HUES48 (cell line): ENCODE measurements at regions not wholly inside any gene's neighbourhood (a gene's known extent, or its start where the extent isn't known, plus 50 kb on each side); places are given as distances from the start of the nearest gene placed in this dataset.

ENCODE experiments used
- H3K27ac ChIP-seq: one replicate; pipeline ENCODE4 v1.7.0; 2013; ENCODE audit warnings: low read depth, low read length, inconsistent platforms
- H3K27me3 ChIP-seq: 2 replicates; pipeline ENCODE4 v1.6.1; 2013; ENCODE audit warnings: mild to moderate bottlenecking, low read length; ENCODE audit not compliant: control insufficient read depth, insufficient read depth
- H3K36me3 ChIP-seq: 2 replicates; pipeline ENCODE4 v1.6.1; 2013; ENCODE audit warnings: low read length; ENCODE audit not compliant: control insufficient read depth, insufficient read depth
- H3K4me1 ChIP-seq: 2 replicates; pipeline ENCODE4 v1.6.1; 2013; ENCODE audit warnings: mild to moderate bottlenecking, low read length; ENCODE audit not compliant: control insufficient read depth, insufficient read depth
- H3K4me3 ChIP-seq: 2 replicates; pipeline ENCODE4 v1.5.1; 2013; ENCODE audit warnings: mild to moderate bottlenecking, low read depth, low read length
- H3K9ac ChIP-seq: 2 replicates; pipeline ENCODE4 v1.6.1; 2013; ENCODE audit warnings: mild to moderate bottlenecking, low read depth, low read length, moderate library complexity
- H3K9me3 ChIP-seq: 2 replicates; pipeline ENCODE4 v1.6.1; 2013; ENCODE audit warnings: low read length; ENCODE audit not compliant: control insufficient read depth, insufficient read depth

GRCh38 chr4:13849778-13850177 lies 222.3 kb upstream of the BOD1L1 start:
- 0 out of 2 replicates have a peak, but pooled peaks cover 3% of the 10 kb centered on the region for H3K4me1 ChIP-seq
- no peaks in the 10 kb centered on the region for H3K36me3 ChIP-seq
- no peak overlapping the region for H3K4me3 ChIP-seq
- H3K27me3 ChIP-seq = no peaks in the 10 kb centered on the region
- no peak overlapping the region for H3K27ac ChIP-seq
- H3K9ac ChIP-seq = no peak overlapping the region
- H3K9me3 ChIP-seq = no peaks in the 10 kb centered on the region

DNA sequence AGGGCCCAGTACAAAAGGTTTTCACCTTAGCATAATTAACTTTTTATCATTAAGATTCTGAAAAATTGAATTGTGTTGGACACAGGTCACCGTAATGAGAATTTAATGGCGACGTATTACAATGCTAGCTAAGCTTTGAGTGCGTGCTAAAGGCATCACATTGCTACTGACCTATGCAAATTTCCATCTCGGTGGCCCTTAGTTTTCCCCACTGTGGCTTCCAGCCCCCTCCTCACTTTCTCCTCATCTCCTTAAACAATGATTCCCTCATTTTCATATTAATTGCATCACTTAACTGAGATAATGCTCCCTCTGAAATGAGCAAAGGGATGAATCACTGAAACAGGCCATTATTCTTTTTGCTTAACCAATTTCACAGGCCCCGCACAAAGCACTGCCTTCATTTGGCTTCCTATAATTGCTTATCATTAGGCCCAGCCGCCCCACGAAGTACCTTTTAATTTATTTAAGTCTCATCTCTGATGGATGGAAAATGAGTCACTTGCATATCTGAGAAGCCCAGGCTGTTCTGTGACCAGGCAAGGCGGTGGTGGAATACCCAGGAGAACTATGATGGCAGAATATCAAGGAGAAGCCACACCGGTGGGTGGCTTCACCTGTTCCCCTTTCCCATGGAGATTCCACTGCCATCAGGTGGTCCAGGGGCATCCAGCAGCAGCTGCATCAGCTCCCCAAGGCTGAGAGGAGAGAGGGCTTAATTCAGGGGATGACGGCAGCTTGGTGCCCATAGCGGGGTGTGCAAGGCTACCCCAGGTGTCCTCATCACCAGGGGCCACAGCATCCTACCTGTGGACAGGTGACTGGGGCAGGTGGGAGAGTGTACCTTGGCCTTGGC lies 223.8 kb upstream of the BOD1L1 start:
- no peak overlapping the region for H3K9ac ChIP-seq
- H3K4me3 ChIP-seq = no peak overlapping the region
- H3K9me3 ChIP-seq = no peaks in the 10 kb centered on the region
- 0 out of 2 replicates have a peak, but pooled peaks cover 3% of the 10 kb centered on the region for H3K4me1 ChIP-seq
- no peak overlapping the region for H3K27ac ChIP-seq
- no peaks in the 10 kb centered on the region for H3K36me3 ChIP-seq
- H3K27me3 ChIP-seq = no peaks in the 10 kb centered on the region

DNA sequence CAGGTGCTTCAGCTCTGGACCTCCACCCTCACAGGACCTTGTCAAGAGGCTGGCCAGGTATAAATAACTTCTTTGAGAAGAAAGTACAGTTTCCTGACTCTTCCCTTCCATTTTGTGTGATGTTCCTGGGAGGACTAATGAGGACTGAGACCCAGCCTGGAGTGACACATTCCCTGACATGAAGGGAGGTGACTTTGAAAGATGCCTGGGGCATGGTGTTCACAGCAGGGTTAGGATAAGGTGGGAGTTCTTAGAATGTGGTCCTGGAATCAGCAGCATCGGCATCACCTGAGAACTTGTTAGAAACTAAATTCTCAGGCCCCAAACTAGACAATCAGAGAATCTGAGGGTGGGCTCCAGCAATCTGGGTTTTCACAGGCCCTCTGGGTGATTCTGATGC lies 224.9 kb upstream of the BOD1L1 start:
- H3K4me1 ChIP-seq = 0 out of 2 replicates have a peak, but pooled peaks cover 3% of the 10 kb centered on the region
- no peaks in the 10 kb centered on the region for H3K27me3 ChIP-seq
- H3K4me3 ChIP-seq = no peak overlapping the region
- H3K36me3 ChIP-seq = no peaks in the 10 kb centered on the region
- H3K9me3 ChIP-seq = no peaks in the 10 kb centered on the region
- H3K27ac ChIP-seq = no peak overlapping the region
- no peak overlapping the region for H3K9ac ChIP-seq

DNA sequence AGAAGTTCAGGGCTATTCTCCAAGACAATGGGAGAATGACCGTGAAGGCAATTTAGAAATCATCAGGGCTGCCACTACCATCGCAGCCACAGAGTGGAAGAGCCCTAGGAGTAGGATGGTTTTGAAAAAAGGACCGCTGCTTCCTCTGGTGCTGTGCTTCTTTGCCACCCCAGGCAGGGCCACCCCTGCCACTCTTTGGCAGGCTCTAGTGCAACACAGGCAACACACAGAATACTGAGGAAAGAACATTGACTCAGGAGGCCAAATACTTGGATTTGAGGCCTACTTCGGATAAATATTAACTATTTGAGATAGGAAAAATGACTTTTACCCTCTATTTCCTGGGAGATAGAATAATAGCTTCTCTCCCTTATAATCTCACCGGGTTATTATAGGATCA lies 228.9 kb upstream of the BOD1L1 start:
- Histone ChIP-seq H3K36me3 (no peaks in the 10 kb centered on the region), H3K9ac (no peak overlapping the region), H3K27ac (no peak overlapping the region), H3K9me3 (no peaks in the 10 kb centered on the region), H3K4me1 (peaks cover 9% of the 10 kb centered on the region), H3K27me3 (no peaks in the 10 kb centered on the region), H3K4me3 (no peak overlapping the region)

- H3K9ac ChIP-seq = no peak overlapping the region
- peaks cover 9% of the 10 kb centered on the region for H3K4me1 ChIP-seq
- H3K4me3 ChIP-seq = no peak overlapping the region
- H3K27me3 ChIP-seq = no peaks in the 10 kb centered on the region
- H3K36me3 ChIP-seq = no peaks in the 10 kb centered on the region
- no peak overlapping the region for H3K27ac ChIP-seq
- peaks cover 9% of the 10 kb centered on the region; the same call in 1 of the 2 replicates for H3K9me3 ChIP-seq
Observed at GRCh38 chr4:13857397-13857796, 229.9 kb upstream of the BOD1L1 start.

GRCh38 chr4:13857800-13858199 lies 230.3 kb upstream of the BOD1L1 start:
- H3K36me3 ChIP-seq = no peaks in the 10 kb centered on the region
- H3K4me1 ChIP-seq = peaks cover 9% of the 10 kb centered on the region
- no peaks in the 10 kb centered on the region for H3K27me3 ChIP-seq
- H3K9ac ChIP-seq = no peak overlapping the region
- peaks cover 9% of the 10 kb centered on the region; the same call in 1 of the 2 replicates for H3K9me3 ChIP-seq
- no peak overlapping the region for H3K4me3 ChIP-seq
- H3K27ac ChIP-seq = no peak overlapping the region

GRCh38 chr4:13859423-13859822 lies 231.9 kb upstream of the BOD1L1 start:
- Histone ChIP-seq H3K9me3 (peaks cover 9% of the 10 kb centered on the region; the same call in 1 of the 2 replicates), H3K9ac (no peak overlapping the region), H3K4me1 (peaks cover 9% of the 10 kb centered on the region), H3K27ac (no peak overlapping the region), H3K4me3 (no peak overlapping the region), H3K36me3 (no peaks in the 10 kb centered on the region), H3K27me3 (no peaks in the 10 kb centered on the region)

- H3K9ac ChIP-seq = no peak overlapping the region
- no peaks in the 10 kb centered on the region for H3K36me3 ChIP-seq
- H3K4me3 ChIP-seq = no peak overlapping the region
- no peaks in the 10 kb centered on the region for H3K27me3 ChIP-seq
- H3K9me3 ChIP-seq = peaks cover 9% of the 10 kb centered on the region; the same call in 1 of the 2 replicates
- peaks cover 9% of the 10 kb centered on the region for H3K4me1 ChIP-seq
- no peak overlapping the region for H3K27ac ChIP-seq
Observed at GRCh38 chr4:13860126-13860525, 232.6 kb upstream of the BOD1L1 start.

- no peaks in the 10 kb centered on the region for H3K4me1 ChIP-seq
- peaks cover 9% of the 10 kb centered on the region; the same call in 1 of the 2 replicates for H3K9me3 ChIP-seq
- H3K27ac ChIP-seq = no peak overlapping the region
- no peak overlapping the region for H3K4me3 ChIP-seq
- H3K36me3 ChIP-seq = no peaks in the 10 kb centered on the region
- no peak overlapping the region for H3K9ac ChIP-seq
- H3K27me3 ChIP-seq = no peaks in the 10 kb centered on the region
Observed at GRCh38 chr4:13865871-13866669, 238.5 kb upstream of the BOD1L1 start.

- Histone ChIP-seq H3K9me3 (peaks cover 5% of the 10 kb centered on the region; the same call in 1 of the 2 replicates), H3K36me3 (no peaks in the 10 kb centered on the region), H3K4me3 (no peak overlapping the region), H3K27me3 (no peaks in the 10 kb centered on the region), H3K9ac (no peak overlapping the region), H3K4me1 (no peaks in the 10 kb centered on the region), H3K27ac (no peak overlapping the region)
Observed at GRCh38 chr4:13866881-13867280, 239.4 kb upstream of the BOD1L1 start.

GRCh38 chr4:13872155-13872554 lies 244.6 kb upstream of the BOD1L1 start:
- H3K4me3 ChIP-seq = no peak overlapping the region
- H3K4me1 ChIP-seq = no peaks in the 10 kb centered on the region
- H3K9me3 ChIP-seq = no peaks in the 10 kb centered on the region
- no peak overlapping the region for H3K27ac ChIP-seq
- H3K9ac ChIP-seq = no peak overlapping the region
- no peaks in the 10 kb centered on the region for H3K27me3 ChIP-seq
- no peaks in the 10 kb centered on the region for H3K36me3 ChIP-seq
